ENCODE measurements at regions not wholly inside any gene's neighbourhood (a gene's known extent, or its start where the extent isn't known, plus 50 kb on each side); places are given as distances from the start of the nearest gene placed in this dataset.

- TF ChIP-seq MYC (IDR thresholded peaks at IDR 0.05; ENCODE audit: low read depth, low read length): no peak
- TF ChIP-seq, protein P1, sequence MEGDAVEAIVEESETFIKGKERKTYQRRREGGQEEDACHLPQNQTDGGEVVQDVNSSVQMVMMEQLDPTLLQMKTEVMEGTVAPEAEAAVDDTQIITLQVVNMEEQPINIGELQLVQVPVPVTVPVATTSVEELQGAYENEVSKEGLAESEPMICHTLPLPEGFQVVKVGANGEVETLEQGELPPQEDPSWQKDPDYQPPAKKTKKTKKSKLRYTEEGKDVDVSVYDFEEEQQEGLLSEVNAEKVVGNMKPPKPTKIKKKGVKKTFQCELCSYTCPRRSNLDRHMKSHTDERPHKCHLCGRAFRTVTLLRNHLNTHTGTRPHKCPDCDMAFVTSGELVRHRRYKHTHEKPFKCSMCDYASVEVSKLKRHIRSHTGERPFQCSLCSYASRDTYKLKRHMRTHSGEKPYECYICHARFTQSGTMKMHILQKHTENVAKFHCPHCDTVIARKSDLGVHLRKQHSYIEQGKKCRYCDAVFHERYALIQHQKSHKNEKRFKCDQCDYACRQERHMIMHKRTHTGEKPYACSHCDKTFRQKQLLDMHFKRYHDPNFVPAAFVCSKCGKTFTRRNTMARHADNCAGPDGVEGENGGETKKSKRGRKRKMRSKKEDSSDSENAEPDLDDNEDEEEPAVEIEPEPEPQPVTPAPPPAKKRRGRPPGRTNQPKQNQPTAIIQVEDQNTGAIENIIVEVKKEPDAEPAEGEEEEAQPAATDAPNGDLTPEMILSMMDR (IDR thresholded peaks at IDR 0.05; ENCODE audit: low read depth, low read length): no peak
Measured at GRCh38 chr3:13253208-13253937, 166.7 kb downstream of the NUP210 start.

Measured in NB4 (cell line).